ENCODE measurements at regions not wholly inside any gene's neighbourhood (a gene's known extent, or its start where the extent isn't known, plus 50 kb on each side); places are given as distances from the start of the nearest gene placed in this dataset.

DNA sequence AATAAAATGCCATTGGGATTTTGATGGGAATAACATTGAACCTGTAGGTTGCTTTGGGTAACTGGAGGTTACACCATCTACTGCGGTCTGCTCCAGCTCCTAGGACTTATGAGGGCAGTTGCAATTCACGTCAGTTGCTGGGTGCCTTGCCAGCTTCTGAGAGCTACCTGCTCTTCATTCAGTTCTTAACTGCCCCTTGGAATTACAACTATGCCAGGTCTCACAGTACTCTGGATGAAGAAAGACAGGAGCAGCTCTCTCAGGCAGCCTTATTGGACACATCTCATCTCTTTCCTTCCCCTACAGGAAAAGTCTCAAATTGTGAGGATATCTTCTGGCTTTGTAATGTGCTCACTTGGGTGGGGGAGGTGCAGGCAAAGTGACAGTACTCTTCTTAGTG, 1643.3 kb downstream of the GRIK2 start:
- TF ChIP-seq, protein P1, sequence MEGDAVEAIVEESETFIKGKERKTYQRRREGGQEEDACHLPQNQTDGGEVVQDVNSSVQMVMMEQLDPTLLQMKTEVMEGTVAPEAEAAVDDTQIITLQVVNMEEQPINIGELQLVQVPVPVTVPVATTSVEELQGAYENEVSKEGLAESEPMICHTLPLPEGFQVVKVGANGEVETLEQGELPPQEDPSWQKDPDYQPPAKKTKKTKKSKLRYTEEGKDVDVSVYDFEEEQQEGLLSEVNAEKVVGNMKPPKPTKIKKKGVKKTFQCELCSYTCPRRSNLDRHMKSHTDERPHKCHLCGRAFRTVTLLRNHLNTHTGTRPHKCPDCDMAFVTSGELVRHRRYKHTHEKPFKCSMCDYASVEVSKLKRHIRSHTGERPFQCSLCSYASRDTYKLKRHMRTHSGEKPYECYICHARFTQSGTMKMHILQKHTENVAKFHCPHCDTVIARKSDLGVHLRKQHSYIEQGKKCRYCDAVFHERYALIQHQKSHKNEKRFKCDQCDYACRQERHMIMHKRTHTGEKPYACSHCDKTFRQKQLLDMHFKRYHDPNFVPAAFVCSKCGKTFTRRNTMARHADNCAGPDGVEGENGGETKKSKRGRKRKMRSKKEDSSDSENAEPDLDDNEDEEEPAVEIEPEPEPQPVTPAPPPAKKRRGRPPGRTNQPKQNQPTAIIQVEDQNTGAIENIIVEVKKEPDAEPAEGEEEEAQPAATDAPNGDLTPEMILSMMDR (IDR thresholded peaks at IDR 0.05): no peak
- no peak for TF ChIP-seq POLR2AphosphoS5 (IDR thresholded peaks at IDR 0.05)

Measured in esophagus muscularis mucosa (tissue), 3 donors.